SK-N-MC (cell line): ENCODE measurements at regions not wholly inside any gene's neighbourhood (a gene's known extent, or its start where the extent isn't known, plus 50 kb on each side); places are given as distances from the start of the nearest gene placed in this dataset.

Source experiments
- DNase-seq: peaks from one replicate; pipeline ENCODE4 v3.0.0-alpha.2; 2011; ENCODE audit warnings: low read depth, low spot score
- H3K27ac ChIP-seq: fragments of 200-600 bp; sonication (generic); 2 replicates; pipeline ENCODE4 v1.5.1; 2016; ENCODE audit warnings: mixed run types
- H3K36me3 ChIP-seq: fragments of 200-600 bp; sonication (generic); 2 replicates; pipeline ENCODE4 v1.6.1; 2017; ENCODE audit warnings: antibody characterized with exemption, low read length, mixed read lengths; ENCODE audit not compliant: insufficient read depth
- H3K4me3 ChIP-seq: fragments of 200-600 bp; sonication (generic); 2 replicates; pipeline ENCODE4 v1.5.1; 2016
- H3K9ac ChIP-seq: fragments of 200-600 bp; sonication (generic); 2 replicates; pipeline ENCODE4 v1.8.0; 2017; ENCODE audit warnings: mixed run types, mixed read lengths; ENCODE audit not compliant: insufficient read length
- H3K9me3 ChIP-seq: fragments of 200-600 bp; sonication (generic); 2 replicates; pipeline ENCODE4 v1.6.1; 2017; ENCODE audit warnings: low read depth, mild to moderate bottlenecking, antibody characterized with exemption, low read length, moderate library complexity, mixed read lengths
- EZH2 ChIP-seq: fragments of 200-600 bp; sonication (generic); IDR thresholded peaks from one replicate; pipeline ENCODE4 v1.6.1; 2017; ENCODE audit warnings: antibody characterized with exemption
- FOXP2 ChIP-seq: optimal IDR thresholded peaks from 2 replicates; pipeline ENCODE3; 2011; ENCODE audit warnings: mild to moderate bottlenecking, moderate library complexity; ENCODE audit not compliant: insufficient read depth; ENCODE audit errors: extremely low read length, control extremely low read depth
- POLR2AphosphoS5 ChIP-seq: IDR thresholded peaks from 2 replicates; pipeline ENCODE4 v1.6.1; 2012; ENCODE audit warnings: mild to moderate bottlenecking, low read depth, low read length, borderline replicate concordance

GRCh38 chr10:25875556-25876165 is 58.4 kb upstream of the MYO3A start:
- Histone ChIP-seq H3K4me3 (no peak overlapping the region), H3K27ac (no peak overlapping the region), H3K9ac (no peak overlapping the region), H3K36me3 (no peaks in the 10 kb centered on the region), H3K9me3 (no peaks in the 10 kb centered on the region)
- peak; percentile 34 for DNase-seq
- TF ChIP-seq FOXP2 (no peak), POLR2AphosphoS5 (no peak), EZH2 (no peak)

- TF ChIP-seq POLR2AphosphoS5 (no peak), FOXP2 (no peak), EZH2 (no peak)
These were observed 56.7 kb upstream of the MYO3A start for GRCh38 chr10:25877296-25877695.

More at GRCh38 chr10:25877296-25877695, 56.7 kb upstream of the MYO3A start:
- Histone ChIP-seq H3K4me3 (no peak overlapping the region), H3K27ac (no peak overlapping the region), H3K36me3 (no peaks in the 10 kb centered on the region), H3K9ac (no peak overlapping the region), H3K9me3 (no peaks in the 10 kb centered on the region)
- DNase-seq: no peak
